OCI-LY1 (cell line): ENCODE measurements at regions not wholly inside any gene's neighbourhood (a gene's known extent, or its start where the extent isn't known, plus 50 kb on each side); places are given as distances from the start of the nearest gene placed in this dataset.

Experiments used
- CTCF ChIP-seq: fragments of 200-600 bp; sonication (generic), shearing (Covaris generic); IDR thresholded peaks from 2 replicates; pipeline ENCODE4 v1.5.1; 2017; ENCODE audit warnings: mild to moderate bottlenecking, antibody characterized with exemption, low read length, moderate library complexity, mixed read lengths
- EZH2 ChIP-seq: fragments of 200-600 bp; sonication (generic), shearing (Covaris generic); IDR thresholded peaks from 2 replicates; pipeline ENCODE4 v1.8.0; 2017; ENCODE audit warnings: borderline replicate concordance, mixed run types, mild to moderate bottlenecking, antibody characterized with exemption, low read length, moderate library complexity, mixed read lengths

- no peak for TF ChIP-seq CTCF
- TF ChIP-seq EZH2: no peak
Measured at GRCh38 chr1:36743286-36744005, 260.7 kb upstream of the CSF3R start.
